ENCODE measurements at regions not wholly inside any gene's neighbourhood (a gene's known extent, or its start where the extent isn't known, plus 50 kb on each side); places are given as distances from the start of the nearest gene placed in this dataset.
"Not testable (repeated sequence)": the region's sequence is repeated elsewhere in the genome, so short reads cannot be mapped to it uniquely, and the experiment has no call there.

DNA sequence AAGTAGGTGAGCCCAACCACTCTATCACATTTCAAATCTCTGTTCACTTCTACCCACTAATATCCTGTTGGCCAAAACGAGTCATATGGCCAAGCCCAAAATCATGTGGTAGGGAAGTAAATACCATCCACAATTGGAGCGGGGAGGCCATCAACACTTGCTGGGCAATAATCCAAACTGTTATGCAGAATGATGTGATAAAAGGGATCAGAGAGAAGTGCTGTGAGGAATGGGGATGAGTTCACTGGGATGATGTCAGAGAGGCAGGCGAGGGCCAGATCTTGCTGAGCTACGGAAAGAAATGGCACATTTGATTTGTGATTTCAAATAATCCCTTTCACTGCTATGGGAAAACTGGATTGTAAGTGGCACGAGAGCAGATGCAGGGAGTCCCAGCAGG is 188.4 kb downstream of the NPIPA8 start:
- not testable (repeated sequence) for DNase-seq

DNA sequence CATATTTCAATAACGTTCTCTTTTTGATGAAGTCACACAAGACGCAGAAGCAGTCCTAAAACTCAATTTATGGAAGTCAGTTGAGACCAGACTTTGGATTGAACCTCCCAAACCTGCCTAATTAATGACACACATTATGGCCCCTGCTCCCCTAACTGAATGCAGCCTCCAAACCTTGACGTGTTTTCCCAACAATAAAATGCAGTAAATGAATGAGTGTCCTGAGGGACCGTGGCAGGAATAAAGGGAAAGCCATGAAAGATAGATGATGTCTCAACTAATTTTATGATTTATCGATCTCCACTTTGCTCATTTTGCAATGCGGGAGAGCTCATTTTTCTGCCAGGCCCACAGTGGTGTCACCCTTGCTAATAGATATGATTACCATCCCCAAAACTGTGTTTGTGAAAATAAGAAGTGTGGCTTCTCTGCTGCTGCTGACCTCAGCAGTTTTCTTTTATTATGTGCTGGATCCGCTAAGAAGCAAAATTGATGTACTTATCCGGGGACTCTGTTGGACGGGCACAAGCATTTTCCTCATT is 189.9 kb downstream of the NPIPA8 start:
- DNase-seq: not testable (repeated sequence)

DNA sequence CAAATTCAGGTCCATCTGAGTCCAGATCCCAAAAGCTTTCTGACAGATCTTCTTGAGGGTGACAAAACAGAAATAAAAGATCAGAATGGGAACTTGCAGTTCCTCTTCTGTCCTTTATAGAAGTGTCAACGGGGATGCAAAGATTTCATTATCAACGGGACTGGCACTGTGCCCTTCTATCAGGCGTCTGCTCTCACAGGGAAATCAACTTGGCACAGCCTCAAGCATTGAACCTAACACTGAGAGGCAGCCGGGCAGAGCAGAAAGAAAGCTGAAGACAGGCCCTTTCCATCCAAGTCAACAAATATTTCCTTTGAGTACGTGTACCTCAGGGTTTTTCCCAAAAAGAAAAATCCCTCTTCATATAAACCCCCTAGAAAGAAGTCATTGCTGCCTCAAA is 194.5 kb downstream of the NPIPA8 start:
- DNase-seq: not testable (repeated sequence)

DNA sequence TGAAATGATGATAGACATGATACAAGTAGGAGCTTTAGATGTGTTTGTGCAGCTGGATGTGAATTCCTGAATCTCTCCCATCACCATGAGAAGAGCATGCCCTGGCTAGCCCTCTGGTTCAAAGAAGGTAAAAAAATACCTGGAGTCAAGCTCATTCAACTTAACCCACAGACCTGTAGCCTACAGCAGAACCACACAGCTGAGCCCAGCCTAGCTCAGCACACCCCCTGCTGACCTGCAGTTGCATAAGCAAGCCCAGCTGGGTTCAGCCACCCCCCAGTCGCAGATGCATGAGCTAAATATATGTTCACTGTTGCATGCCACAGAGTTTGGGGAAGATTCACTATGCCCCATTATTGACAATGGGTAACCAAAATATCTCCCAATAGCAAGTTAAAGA is 200.2 kb downstream of the NPIPA8 start:
- not testable (repeated sequence) for DNase-seq

DNA sequence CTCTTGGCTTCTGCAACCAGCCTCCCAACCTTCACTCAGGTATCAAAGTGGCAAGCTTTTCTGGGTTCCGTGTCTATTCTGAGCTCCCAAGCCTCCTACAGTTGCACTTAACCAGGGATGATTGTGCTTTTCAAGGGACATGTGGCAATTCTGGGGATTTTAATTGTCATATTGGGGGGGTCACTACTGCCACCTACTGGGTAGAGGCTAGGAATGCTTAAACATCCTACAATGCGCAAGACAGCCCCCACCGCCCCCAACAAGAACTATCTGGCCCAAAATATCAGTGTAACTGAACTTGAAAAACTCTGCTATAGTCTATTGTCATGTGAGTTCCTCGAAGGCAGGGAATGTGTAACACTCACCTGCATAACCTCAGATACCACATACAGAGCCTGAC is 201.5 kb downstream of the NPIPA8 start:
- not testable (repeated sequence) for DNase-seq

DNA sequence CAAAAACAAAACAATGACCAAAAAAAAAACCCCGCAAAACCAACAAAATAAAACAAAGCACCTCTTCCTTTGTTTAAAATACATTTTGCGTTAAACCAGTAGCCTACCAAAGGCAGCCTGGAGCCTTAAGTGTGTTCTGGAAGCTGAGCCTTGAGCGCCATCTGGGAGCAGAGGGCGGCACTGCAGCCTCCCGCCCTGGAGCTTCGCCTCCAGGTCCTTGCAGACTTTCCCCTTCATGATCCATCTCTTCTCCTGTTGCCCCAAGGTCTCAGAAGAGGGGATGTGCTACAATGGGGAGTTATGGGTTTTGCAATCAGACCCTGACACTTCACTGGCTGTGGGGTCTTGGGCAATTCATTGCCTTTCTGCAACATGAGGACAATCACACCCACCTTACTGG is 204.9 kb downstream of the NPIPA8 start:
- DNase-seq: not testable (repeated sequence)

DNA sequence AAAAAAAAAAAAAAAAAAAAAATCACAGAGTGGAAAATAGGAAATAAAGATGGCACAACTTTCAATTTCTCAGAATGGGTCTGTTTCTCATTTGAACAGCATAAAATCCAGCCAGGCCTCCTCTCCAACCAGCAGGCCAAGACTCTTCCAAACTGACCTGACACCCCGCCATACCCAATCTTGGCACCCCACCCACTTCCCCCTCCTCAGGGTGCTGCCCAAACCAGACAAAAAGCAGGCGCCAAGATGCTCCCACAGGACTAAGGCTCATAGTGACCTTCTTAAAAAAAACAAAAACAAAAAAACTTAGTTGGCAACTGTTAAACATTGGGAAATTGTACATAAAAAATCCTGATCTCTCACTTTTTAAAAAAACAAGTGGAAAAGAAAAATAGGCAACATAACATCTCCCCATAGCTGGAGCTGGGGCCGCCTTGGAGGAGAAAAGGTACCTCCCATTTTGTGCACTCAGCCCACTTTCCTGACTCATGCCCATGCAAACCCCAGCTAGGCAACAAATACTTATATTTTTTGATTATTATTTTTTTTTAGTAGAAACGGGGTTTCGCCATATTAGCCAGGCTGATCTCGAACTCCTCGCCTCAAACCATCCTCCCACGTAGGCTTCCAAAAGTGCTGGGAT is 205.9 kb downstream of the NPIPA8 start:
- DNase-seq: not testable (repeated sequence)

DNA sequence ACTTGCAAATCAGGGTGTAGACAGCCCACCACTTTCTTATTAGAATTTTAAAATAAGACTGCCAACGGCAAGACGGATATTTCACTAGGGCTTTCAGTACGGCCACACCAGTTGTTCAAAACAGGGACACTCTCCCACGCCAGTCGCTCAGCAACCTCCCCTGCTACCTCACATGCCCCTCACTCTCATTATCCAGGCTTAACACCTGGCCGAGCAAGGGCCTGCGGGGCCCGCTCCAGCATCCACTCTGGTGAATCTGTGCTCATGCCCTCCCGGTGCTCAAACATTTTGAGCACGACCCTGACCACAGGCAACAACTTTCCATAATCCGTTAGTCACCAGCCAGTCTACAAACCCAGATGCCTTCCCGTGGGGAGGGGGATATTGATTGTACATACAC is 209.5 kb downstream of the NPIPA8 start:
- DNase-seq: not testable (repeated sequence)

DNA sequence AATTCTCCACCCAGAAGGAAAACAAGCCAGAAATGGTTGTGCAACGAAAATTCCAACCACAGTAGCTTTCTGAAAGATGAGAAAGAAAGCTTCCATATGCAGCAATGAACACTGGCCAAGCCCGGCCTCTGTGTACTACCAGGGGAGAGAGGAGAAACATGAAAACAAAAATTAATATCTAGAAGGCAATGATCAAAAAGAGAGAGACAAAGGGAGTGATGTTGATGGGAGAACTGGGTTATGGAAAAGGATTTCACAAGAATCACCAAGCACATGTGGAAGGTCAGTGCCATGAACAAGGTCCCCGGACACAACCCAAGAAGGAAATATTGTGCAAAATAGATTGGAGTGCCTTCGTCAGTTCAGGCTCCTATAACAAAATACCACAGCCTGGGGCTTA is 217.4 kb downstream of the NPIPA8 start:
- not testable (repeated sequence) for DNase-seq

DNA sequence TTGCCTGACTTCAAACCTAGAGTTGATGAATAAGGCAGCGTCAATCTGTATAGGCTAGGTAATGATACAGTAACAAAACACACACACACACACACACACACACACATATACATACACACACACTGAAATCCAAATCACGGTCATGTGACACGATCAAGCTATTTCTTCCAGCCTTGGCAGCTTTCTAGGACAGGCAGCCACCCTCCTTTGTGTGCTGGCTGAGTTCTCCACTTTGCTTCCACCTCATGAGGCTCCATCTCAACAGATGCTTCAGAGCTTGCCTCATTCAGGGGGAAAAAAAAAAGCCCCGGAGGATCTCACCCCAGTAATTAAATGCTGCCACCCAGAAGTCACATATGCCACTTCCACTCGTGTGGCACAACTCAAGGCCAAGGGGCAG is 217.9 kb downstream of the NPIPA8 start:
- DNase-seq: not testable (repeated sequence)

DNA sequence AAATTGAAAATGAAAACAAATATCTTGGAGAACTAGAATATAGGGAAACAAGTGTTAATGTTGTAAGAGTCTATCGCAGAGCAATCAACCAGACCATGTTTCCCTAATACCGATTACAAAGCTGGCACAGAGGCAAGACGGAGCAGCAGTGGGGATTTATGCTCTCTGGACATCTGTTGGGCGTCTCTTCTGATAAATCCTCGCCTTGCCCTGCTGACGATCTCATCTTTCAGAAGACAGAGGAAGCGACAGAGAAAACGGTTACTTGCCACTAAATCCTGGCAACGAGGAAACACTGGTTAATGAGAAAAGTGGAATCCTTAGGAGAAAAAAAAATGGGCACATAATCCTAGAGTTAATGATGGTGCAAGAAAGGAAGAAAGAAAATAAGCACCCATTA is 218.5 kb downstream of the NPIPA8 start:
- not testable (repeated sequence) for DNase-seq

DNA sequence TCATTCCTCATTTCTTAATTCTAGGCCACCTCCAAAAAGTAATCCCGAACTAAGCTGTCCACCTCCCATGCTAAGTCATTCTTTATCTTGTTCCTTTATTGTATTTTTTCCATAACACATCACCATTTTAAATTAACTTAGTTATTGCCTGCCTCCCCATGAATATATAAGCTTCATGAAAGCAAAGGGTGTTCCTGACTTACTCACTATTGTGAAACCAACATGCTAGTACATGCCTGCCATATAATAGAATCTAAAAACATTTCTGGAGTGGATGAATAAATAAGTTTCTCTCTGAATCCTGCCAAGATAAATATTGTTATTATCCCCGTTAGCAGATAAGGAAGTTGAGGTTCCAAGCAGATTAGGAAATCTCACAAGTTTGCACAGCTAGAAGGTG is 232.1 kb downstream of the NPIPA8 start:
- DNase-seq: not testable (repeated sequence)

DNA sequence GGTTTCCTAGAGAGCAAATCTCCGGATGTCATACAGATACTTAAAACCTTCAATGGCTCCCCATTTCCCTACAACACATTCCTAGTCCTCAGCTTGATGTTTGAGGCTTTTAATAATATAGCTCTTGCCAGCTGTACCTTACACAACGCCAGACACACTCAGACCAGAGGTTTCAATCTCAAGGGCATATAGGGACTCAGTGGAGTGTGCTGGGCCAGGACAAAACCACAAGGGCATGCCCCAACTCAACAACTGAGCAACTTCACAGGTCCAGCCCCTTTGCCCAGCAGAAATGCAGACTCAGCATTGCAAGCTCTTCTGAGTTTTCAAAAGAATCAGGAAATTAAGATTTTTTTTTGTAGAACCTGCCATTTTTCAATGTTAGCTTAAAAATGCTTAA is 235.5 kb downstream of the NPIPA8 start:
- not testable (repeated sequence) for DNase-seq

DNA sequence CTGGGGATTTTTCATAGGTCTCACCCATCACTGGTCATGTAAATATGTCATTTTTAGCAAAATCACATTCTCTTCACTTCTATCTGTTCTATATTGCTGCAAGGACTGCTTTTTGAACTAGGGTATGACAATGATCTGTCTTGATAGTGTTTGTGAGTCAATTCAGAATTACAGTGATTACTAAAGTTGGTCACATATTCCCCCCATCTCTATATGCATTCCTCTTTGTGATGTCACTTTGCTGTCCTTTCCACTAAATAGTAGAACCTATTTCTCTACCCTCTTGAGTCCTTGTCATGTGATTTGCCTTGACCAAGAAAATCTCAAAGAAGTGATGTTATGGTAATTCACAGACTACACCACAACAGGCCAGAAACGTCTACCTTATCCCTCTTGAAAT is 243.9 kb downstream of the NPIPA8 start:
- not testable (repeated sequence) for DNase-seq

DNA sequence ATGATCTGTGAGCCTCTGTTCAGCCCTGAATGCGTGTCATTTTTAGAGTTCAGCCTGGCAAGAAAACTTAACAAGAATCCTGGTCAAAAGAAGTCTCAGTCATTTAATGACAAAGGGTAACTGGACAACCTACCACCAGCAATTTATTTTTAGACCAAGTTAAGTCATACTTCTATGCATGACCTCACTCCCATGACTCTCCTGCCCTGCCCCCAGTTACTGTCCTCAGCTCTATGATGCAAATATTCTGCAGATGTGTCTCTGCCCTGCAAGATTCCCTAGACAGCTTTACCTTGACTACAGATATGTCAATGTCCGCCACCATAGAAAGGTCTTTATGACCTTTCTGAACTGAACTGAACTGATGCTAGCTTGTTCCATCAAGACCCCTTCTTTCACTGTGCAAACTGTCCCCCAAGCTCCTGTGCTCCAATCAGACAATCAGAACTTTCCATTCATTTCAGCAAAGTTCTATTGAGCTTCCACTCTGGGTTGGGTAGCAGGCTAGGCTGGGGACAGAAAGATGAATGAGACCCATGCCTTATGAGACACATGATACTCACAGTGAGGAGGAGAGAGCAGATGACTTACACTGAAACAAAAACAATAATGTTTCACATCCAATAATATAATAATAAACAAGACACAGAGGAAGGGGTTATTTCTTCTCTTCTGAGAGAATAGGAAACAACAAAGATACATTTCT is 255.7 kb downstream of the NPIPA8 start:
- not testable (repeated sequence) for DNase-seq

DNA sequence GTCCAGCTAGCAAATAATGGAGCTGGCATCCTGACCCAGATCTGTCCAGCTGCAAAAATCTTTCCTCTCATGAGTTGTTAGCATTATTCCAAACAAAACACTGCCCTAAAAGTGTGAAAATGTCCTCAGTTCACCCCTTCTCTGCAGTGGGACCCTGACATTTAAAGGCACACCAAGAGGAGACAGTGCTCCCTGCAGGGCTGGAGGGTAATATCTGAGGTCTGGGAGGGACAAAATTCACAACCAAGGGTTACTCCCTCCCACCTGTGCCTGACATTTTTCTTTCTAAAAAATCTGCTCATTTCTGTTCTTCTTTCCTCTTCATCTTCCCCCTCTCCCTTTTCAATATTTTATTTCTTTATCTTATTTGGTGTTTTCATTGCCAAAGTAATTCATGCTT is 258.6 kb downstream of the NPIPA8 start:
- DNase-seq: not testable (repeated sequence)

DNA sequence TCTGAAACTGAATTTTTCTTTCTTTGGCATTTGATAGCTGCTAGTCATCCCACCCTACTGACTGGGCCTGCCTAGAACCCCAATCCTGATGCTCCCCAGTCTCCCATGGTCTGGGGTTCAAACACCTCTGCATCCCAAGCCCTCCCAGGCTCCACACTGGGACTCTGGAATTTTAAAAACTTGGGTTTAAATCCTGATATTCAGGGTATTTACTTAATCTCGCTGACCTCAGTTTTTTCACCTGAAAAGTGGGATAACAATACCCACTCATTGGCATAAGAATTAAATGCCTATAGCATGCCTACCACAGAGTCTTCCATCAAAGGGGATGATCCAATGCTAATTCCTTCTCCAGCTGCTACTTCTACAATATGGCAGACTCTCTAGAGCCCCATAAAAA is 264.4 kb downstream of the NPIPA8 start:
- no peak for DNase-seq

DNA sequence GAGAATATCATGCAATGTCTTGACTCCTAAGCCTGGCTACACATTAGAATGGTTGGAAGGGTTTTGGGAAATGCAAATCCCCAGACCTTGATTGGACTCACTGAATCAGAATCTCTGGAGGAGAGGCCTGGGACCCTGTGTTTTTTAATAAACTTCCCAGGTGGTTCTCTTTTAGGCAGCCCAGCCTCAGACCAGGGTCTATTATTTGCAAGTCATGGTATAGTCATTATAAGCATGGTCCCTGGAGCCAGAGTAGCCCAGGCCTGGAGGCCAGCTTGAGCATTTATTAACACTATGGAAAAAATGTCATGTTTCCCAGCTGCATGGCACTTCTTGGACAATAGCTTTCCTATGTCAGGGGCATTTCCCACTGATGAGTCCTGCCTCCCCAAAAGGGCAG is 266.9 kb downstream of the NPIPA8 start:
- DNase-seq: no peak

DNA sequence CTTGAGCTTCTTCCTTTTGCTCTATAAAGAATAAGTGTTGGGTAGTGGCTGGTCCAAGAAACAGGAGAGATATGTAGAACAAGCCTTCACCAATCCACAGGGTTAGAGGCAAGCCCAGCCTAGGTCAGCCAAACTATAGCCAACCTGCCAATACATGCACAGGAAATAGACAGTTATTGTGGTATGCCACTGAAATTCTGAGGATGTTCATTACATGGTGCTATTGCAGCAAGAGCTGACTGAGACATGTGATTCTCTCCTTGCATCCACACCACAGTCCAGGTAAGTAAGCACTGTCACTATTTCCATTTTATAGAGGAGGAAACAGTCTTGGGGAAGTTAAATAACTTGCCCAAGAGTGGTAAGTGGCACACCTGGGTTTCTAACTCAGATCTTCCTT is 268.1 kb downstream of the NPIPA8 start:
- DNase-seq: no peak

DNA sequence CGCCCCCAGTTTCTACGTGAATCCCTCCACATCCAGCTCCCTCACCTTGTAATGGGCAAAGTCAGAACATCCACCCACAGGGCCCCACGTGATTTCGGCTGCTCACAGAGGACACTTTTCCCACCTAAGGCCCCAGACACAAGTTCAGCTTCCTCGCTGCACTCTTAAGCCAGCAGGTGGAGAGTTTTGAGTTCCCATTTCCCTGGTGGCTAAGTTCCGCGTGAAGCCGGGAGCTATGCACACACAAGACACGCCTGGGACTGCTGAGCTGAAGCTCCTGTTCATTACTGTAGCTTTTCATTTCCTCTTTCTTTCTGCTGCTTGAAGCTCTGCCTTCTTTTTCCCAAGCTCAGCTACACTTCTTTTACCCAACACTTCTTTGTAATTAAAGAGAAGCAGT is 273.8 kb downstream of the NPIPA8 start:
- no peak for DNase-seq

DNA sequence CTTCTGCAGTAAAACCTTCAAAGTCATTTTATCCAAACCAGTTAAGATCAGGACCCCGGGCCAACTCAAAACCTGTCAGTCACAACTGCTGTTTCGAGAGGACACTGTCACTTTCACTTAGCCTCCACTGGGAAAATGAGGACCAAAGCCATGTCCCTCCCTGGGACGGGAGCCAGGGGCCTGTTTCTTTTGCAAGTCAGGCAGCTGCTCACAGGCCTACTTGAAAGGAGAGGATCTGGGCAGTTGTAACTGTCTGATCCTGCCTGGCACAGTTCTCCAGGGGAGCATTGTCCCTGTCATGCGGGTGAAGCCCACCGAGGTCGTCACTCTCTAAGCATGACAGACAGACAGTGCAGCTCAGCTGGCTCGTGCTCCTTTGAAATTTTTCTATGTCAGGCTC is 276.2 kb downstream of the NPIPA8 start:
- DNase-seq: no peak

DNA sequence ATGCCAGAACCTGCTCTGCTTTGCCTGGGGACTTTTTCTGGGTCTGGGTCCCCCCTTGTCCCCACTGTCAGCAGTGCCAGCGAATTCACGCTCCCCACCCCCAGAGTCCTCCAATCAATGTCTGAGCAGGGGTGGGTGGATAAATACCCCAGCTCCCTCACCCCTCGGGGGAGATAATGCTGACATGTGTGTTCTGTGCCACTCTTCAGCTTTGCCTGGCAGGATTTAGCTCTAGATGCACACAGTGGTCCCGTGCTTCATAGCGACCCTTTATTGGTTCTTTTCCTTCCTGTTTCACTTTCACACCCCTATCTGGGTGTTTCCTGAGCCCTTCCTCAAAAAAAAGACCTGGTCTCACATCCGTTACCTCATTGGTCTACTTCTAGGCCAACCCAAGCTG is 277.0 kb downstream of the NPIPA8 start:
- no peak for DNase-seq

DNA sequence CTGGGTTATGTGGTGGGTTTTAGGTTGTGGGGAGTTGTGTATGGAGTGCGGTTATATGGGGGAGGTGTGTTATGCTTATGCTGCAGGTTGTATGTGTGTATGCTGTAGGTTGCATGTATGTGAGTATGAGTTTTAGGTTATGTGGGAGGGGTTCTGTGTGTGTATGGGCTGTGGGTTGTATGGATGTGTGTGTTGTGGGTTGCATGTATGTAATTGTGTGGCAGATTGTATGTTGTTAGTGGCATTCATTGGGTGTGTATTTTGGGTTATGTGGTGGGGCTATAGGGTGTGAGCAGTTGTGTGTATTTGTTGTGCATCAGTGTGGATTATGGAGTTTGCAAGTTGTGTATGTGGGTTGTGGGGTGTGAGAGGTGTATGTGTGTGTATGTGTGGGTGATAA is 277.4 kb downstream of the NPIPA8 start:
- DNase-seq: no peak

DNA sequence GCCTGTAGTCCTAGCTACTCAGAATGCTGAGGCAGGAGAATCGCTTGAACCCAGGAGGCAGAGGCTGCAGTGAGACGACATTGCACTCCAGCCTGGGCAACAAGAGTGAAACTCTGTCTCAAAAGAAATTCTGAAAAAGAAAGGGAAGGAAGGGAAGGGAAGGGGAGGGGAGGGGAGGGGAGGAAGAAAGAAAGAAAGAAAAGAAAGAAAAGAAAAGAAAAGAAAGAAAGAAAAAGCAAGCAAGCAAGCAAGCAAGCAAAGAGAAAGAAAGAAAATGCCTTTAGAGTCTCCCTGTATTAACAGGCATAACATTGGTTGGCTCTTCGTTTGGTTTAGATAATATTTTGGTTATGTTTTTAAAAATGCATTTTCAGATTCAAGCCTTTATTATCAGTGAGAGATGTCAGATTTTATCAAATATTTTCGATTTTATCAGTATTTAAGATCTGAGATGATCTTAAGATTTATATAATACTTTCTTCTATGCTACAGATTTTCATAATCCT is 281.1 kb downstream of the NPIPA8 start:
- DNase-seq: no peak

Data from midbrain (tissue), 1 donor.